Lung (tissue), 9 donors: ENCODE measurements at regions not wholly inside any gene's neighbourhood (a gene's known extent, or its start where the extent isn't known, plus 50 kb on each side); places are given as distances from the start of the nearest gene placed in this dataset.
"Not testable (repeated sequence)": the region's sequence is repeated elsewhere in the genome, so short reads cannot be mapped to it uniquely, and the experiment has no call there.

ENCODE experiments used
- ATAC-seq: fragments of 200-7000 bp; cut with Tn5 transposase; one replicate; pipeline ENCODE4 v1.9.1; 2020; ENCODE audit warnings: moderate number of reproducible peaks; ENCODE audit not compliant: insufficient read depth, low FRiP score
- DNase-seq, 3 donors: peaks; one replicate each; pipeline ENCODE4 v3.0.0-alpha.2; 2013 to 2017
- H3K27ac ChIP-seq, 2 donors: one replicate each; pipeline ENCODE4 v1.5.1; 2013; ENCODE audit warnings: mild to moderate bottlenecking in 2 of 2, moderate library complexity in 2 of 2, control low read depth in 1 of 2, inconsistent platforms in 1 of 2, low read depth in 1 of 2, low read length in 1 of 2
- H3K27me3 ChIP-seq, 3 donors: one replicate each; pipeline ENCODE4 v1.5.1; 2013; ENCODE audit warnings: low read length in 2 of 3; ENCODE audit not compliant: control insufficient read depth in 3 of 3, insufficient read depth in 3 of 3
- H3K36me3 ChIP-seq, 4 donors: one replicate each; pipeline ENCODE4 v1.5.1; 2013; ENCODE audit warnings: low read length in 4 of 4, mild to moderate bottlenecking in 1 of 4, moderate library complexity in 1 of 4; ENCODE audit not compliant: control insufficient read depth in 4 of 4, insufficient read depth in 4 of 4
- H3K4me1 ChIP-seq, 5 donors: one replicate each; pipeline ENCODE4 v1.5.1; 2013; ENCODE audit warnings: low read length in 5 of 5, mild to moderate bottlenecking in 2 of 5, moderate library complexity in 1 of 5; ENCODE audit not compliant: control insufficient read depth in 5 of 5, insufficient read depth in 5 of 5
- H3K4me3 ChIP-seq: one replicate; pipeline ENCODE4 v1.5.1; 2013; ENCODE audit warnings: mild to moderate bottlenecking, control low read depth, moderate library complexity
- H3K9ac ChIP-seq, 2 donors: one replicate each; pipeline ENCODE4 v1.5.1; 2013; ENCODE audit warnings: low read length in 2 of 2, control low read depth in 1 of 2; ENCODE audit not compliant: insufficient read depth in 1 of 2
- H3K9me3 ChIP-seq, 4 donors: one replicate each; pipeline ENCODE4 v1.5.1; 2013; ENCODE audit warnings: low read length in 3 of 4, mild to moderate bottlenecking in 1 of 4, moderate library complexity in 1 of 4; ENCODE audit not compliant: control insufficient read depth in 4 of 4, insufficient read depth in 3 of 4
- WGBS, 2 donors: extraction: QIAGEN DNeasy Blood & Tissue Kit; methylation state at CpG; one replicate each; pipeline ENCODE4 v1.1.7; 2013; 5-methylcytosine and 5-hydroxymethylcytosine counted together
- donor health status: Bipolar disorder and iron deficiency.
- donor health status: healthy.
- donor health status: DM: yes; HTN: yes; CAD: no.

- 76 to 88% methylated on average over 16 to 27 of the region's 32 CpGs for WGBS, 2 donors
- H3K9me3 ChIP-seq = peaks cover 0 to 11% (median 0%) of the 10 kb centered on the region in 4 donors
- not testable (repeated sequence) for H3K4me1 ChIP-seq, H3K9ac ChIP-seq, ATAC-seq, DNase-seq, H3K4me3 ChIP-seq, H3K27ac ChIP-seq, H3K27me3 ChIP-seq, H3K36me3 ChIP-seq
Observed at GRCh38 chr7:63555226-63555994, 443.2 kb upstream of the ZNF722 start.

GRCh38 chr7:63556223-63556622 is 442.4 kb upstream of the ZNF722 start:
- WGBS, 2 donors = 57 to 67% methylated on average over 4 to 12 of the region's 24 CpGs
- H3K4me3 ChIP-seq, H3K36me3 ChIP-seq, ATAC-seq, H3K4me1 ChIP-seq, DNase-seq, H3K27ac ChIP-seq, H3K27me3 ChIP-seq, H3K9ac ChIP-seq: not testable (repeated sequence)
- H3K9me3 ChIP-seq = peaks cover 0 to 11% (median 0%) of the 10 kb centered on the region in 4 donors

DNA sequence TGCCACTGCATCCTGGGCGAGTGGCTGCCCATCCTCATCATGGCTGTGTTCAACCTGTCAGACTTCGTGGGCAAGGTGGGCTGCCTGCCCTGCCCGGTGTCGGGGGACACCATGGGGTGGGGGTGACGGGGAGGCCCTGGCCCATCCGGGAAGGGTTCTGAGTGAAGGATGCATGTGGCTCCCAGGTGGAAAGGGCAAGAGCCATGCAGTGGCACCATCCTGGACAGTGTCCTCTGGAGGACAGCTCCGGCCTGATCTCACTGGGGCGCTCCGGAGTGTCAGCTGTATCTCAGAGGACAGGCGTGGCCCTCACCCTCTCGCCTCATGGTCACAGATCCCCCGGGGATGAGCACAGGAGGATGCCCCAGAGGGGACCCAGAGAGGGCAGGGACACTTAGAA is 439.6 kb upstream of the ZNF722 start:
- H3K36me3 ChIP-seq, H3K4me1 ChIP-seq, ATAC-seq, H3K9ac ChIP-seq, H3K4me3 ChIP-seq, H3K27me3 ChIP-seq, H3K27ac ChIP-seq, DNase-seq: not testable (repeated sequence)
- H3K9me3 ChIP-seq = peaks cover 0 to 11% (median 0%) of the 10 kb centered on the region in 4 donors
- 80 to 89% methylated on average over 6 to 11 of the region's 12 CpGs for WGBS, 2 donors

DNA sequence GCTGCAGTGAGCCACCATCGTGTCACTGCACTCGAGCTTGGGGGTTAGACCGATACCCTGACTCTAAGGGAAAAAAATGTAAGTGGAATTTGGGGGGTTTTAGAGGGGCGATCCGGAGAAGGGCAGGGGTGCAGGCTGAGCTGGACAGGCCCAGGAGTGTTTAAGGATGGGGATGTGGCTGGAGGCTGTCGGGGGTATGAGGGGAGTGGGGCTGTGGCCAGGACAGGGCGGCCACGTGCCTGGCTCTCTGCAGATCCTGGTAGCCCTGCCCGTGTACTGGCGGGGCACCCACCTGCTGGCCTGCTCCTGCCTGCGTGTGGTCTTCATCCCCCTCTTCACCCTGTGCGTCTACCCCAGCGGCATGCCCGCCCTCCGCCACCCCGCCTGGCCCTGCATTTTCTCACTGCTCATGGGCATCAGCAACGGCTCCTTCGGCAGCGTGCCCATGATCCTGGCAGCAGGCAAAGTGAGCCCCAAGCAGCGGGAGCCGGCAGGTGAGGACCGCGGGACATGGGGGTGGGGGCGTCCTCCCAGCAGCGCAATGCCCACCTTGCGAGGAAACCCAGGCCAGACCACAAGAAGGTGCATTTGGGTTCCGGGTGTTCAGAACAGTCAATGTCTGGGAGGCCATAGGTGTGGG is 438.7 kb upstream of the ZNF722 start:
- H3K9me3 ChIP-seq = peaks cover 0 to 13% (median 0%) of the 10 kb centered on the region in 4 donors
- not testable (repeated sequence) for H3K27ac ChIP-seq, H3K36me3 ChIP-seq, H3K27me3 ChIP-seq, DNase-seq, ATAC-seq, H3K9ac ChIP-seq, H3K4me1 ChIP-seq, H3K4me3 ChIP-seq
- WGBS, 2 donors = 89 to 93% methylated on average over 20 to 23 of the region's 27 CpGs

DNA sequence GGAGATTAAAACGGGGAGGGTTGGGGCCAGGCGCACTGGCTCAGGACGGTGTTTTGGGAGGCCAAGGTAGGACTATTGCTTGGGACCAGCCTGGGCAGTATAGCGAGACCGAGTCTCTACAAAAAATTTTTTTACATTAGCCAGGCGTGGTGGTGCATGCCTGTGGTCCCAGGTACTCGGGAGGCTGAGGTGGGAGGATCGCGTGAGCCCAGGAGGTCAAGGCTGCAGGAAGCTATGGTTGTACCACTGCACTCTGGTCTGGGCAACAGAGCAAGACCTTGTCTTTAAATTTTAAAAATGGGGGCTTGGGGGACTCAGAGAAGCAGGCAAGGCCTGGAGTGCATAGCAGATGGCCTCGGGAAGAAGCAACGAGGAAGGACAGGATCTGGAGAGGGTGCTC is 436.7 kb upstream of the ZNF722 start:
- 71 to 75% methylated on average over 4 of the region's 11 CpGs for WGBS, 2 donors
- not testable (repeated sequence) for H3K4me1 ChIP-seq, H3K27ac ChIP-seq, DNase-seq, H3K27me3 ChIP-seq, H3K9ac ChIP-seq, H3K4me3 ChIP-seq, H3K36me3 ChIP-seq, ATAC-seq
- H3K9me3 ChIP-seq = peaks cover 0 to 17% (median 0%) of the 10 kb centered on the region in 4 donors

GRCh38 chr7:63562364-63563060 is 436.1 kb upstream of the ZNF722 start:
- not testable (repeated sequence) for H3K36me3 ChIP-seq, H3K27ac ChIP-seq, H3K27me3 ChIP-seq, H3K4me3 ChIP-seq, ATAC-seq, DNase-seq, H3K9ac ChIP-seq, H3K4me1 ChIP-seq
- H3K9me3 ChIP-seq = peaks cover 0 to 19% (median 0%) of the 10 kb centered on the region in 4 donors
- 88 to 90% methylated on average over 20 to 26 of the region's 26 CpGs for WGBS, 2 donors

GRCh38 chr7:63563151-63563940 is 435.3 kb upstream of the ZNF722 start:
- 92 to 93% methylated on average over 22 to 29 of the region's 31 CpGs for WGBS, 2 donors
- not testable (repeated sequence) for DNase-seq

More at GRCh38 chr7:63563151-63563940, 435.3 kb upstream of the ZNF722 start:
- peaks cover 0 to 20% (median 0%) of the 10 kb centered on the region in 4 donors for H3K9me3 ChIP-seq
- not testable (repeated sequence) for H3K36me3 ChIP-seq, H3K4me3 ChIP-seq, H3K9ac ChIP-seq, H3K4me1 ChIP-seq, H3K27me3 ChIP-seq, H3K27ac ChIP-seq, ATAC-seq
